HG02610 (cell line): ENCODE measurements at regions not wholly inside any gene's neighbourhood (a gene's known extent, or its start where the extent isn't known, plus 50 kb on each side); places are given as distances from the start of the nearest gene placed in this dataset.

ENCODE experiments used
- ATAC-seq: cut with Tn5 transposase; IDR thresholded peaks from one replicate; pipeline ENCODE4 v1.9.1; 2021; ENCODE audit warnings: mild to moderate bottlenecking, moderate library complexity; ENCODE audit not compliant: unreplicated experiment

DNA sequence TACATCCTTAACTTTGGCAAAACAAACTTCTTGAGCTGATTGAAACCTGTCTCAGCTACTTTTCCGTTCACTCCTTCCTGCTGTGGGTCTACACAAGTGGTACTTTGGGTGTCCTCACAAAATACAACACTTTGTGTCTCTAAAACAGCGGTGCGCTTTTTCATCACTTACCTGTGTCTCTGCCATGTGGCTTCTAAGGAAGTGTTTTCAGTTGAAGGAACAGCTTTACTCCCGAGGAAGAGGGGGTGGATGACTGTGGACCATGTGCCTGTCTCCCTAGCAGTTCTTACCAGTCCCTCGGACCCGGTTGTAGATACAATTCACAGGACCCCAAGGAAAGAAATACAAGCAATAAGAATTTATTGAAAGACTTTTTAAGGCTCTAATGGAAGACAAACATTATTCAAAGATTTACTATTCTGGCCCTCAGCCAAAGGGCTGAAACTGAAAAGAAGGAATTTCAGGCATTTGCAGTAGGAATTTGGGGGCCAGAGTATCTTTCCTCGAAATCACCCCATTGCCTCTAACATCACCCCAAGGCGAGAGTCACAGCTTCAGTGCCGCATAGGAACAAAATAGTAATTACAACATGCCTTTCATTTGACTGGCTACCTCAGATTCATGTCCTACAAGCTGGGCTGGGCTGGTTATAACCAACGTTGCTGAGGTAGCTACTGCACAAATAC is 246.3 kb downstream of the ACTR3B start:
- ATAC-seq = no peak

- no peak for ATAC-seq
These were observed 246.9 kb downstream of the ACTR3B start for GRCh38 chr7:153006452-153006851.

DNA sequence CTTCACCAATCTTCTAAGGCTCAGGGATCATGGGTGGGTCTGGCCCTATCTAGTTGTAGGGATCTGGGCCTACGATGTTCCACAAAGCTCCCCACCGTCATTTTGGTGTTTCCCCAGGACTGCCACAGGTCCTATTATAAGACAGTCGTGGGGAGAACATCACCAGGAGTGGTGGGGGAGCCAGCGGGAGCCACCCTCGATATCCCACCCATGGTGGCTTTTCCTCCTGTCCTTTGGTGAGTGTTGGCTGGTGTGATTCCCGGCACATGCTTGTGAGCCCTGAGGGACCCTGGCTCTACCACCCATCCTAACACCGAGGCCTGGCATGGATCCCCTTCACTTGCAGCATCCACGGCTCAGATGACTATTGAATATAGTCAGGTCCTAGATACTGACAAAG is 247.4 kb downstream of the ACTR3B start:
- ATAC-seq = no peak

- no peak for ATAC-seq
These were observed 250.9 kb downstream of the ACTR3B start for GRCh38 chr7:153010416-153010815.

DNA sequence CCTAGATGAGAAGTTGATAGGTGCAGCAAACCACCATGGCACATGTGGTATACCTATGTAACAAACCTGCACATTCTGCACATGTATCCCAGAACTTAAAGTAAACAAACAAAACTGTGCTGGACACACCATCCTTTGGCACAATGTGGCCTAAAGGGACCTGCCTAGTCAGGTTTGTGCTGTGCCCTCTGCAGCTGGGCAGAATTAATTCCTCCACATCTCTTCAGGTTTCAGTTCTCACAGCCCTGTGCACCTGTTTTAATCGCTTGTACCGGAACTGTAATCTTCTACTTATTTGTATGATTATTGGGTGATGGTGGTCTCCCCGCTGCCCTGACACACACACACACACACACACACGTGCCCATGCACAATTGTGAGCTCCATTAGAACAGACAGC is 252.7 kb downstream of the ACTR3B start:
- ATAC-seq = no peak

GRCh38 chr7:153017223-153017622 is 257.7 kb downstream of the ACTR3B start:
- no peak for ATAC-seq

DNA sequence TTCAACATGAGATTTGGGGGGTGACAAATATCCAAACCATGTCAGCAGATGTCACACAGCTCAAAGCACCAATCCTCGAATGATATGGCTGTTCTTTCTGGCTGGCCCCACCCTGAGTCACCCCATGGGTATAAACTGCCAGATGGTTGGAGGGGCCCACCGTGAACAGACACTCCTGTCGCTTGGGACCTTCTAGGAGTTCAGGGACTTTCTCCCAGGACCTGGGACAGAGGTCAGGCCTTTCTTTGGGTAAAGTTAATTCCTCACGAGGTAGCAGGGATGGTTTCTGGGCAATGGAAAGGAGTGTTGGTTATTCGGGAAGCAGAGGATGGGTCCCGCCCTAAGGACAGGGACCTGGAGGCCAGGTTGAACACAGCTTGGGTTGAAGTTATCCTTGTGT is 262.0 kb downstream of the ACTR3B start:
- ATAC-seq = no peak

- no peak for ATAC-seq
These were observed 263.1 kb downstream of the ACTR3B start for GRCh38 chr7:153022475-153023193.

DNA sequence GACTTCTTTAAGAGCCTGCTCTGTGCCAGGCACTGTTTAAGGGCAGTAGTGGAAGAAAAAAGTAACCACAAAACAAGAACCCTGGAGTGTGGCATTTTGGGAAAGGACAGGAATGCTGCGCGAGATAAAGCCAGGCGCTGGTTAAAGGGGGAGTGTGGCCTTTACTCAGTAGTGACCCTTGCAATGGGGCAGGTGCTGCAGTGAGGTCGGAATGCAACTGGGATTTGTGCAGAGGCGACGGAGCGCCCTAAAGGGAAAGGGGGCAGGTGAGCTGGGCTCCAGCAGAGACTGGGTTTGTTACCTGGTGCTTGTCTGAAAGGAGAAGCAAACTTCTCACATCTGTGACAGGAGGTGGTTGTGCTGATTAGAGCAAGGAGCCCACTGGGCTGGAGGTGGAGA is 263.6 kb downstream of the ACTR3B start:
- no peak for ATAC-seq

- ATAC-seq = no peak
These were observed 267.7 kb downstream of the ACTR3B start for GRCh38 chr7:153027210-153027609.

DNA sequence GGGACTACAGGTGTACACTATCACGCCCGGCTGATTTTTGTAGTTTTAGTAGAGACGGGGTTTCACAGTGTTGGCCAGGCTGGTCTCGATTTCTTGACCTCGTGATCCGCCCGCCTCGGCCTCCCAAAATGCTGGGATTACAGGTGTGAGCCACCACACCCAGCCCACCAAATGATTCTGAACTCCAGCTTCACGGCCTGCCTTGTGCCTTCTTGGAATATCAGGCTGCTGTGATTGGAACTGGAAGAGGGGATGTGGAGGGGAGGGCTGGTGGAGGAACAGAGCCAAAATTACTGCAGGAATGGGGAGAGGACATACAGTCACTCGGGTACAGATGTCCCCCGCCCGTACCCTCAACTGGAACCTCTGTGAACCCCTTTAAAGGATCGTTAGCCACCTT is 268.4 kb downstream of the ACTR3B start:
- ATAC-seq = no peak

GRCh38 chr7:153030976-153031375 is 271.4 kb downstream of the ACTR3B start:
- no peak for ATAC-seq

GRCh38 chr7:153034791-153035190 is 275.2 kb downstream of the ACTR3B start:
- no peak for ATAC-seq

DNA sequence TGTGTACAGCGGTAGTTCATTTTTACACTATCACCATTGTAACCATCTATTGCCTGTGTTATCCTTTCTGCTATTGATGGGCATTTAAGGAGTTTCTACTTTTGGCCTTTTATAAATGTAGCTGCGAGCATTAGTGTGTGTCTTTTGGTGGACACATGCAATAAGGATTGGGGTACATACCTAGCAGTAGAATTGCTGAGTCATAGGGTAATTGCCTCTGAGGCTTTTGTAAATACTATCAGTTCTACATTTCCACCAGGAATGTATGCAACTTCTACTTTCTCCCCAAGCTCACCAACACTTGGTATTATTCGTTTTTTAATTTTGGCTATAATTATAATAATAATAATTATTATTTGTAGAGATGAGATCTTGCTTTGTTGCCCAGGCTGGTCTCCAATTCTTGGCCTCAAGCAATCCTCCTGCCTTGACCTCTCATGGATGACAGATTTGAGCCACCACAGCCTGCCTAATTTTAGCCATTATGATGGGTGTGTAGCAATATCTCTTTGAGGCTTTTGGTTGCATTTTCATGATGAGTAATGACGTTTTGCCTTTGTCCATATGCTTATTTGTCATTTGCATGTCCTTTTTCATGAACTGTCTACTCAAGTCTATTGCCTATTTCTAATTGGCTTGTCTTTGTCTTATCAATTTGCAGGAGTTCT is 277.0 kb downstream of the ACTR3B start:
- ATAC-seq = no peak

DNA sequence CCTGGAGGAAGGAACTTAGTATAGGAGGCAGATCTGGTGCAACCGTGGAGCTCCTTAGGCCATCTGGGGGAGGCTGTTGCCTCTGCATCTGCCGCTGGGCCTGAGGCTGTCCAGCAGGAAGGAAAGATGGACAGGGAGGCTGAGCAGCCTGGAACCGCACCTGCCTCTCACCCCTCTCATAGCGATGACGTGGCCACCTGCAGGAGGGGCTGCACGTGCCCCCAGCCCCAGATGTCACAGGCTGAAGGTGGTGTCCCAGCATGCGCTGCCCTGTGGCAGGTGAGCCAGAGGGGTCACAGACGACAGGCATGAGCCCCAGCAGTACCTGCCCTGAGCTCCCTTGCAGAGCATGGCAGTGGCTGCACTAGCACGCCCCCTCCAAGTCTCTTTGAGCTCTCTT is 283.9 kb downstream of the ACTR3B start:
- no peak for ATAC-seq

DNA sequence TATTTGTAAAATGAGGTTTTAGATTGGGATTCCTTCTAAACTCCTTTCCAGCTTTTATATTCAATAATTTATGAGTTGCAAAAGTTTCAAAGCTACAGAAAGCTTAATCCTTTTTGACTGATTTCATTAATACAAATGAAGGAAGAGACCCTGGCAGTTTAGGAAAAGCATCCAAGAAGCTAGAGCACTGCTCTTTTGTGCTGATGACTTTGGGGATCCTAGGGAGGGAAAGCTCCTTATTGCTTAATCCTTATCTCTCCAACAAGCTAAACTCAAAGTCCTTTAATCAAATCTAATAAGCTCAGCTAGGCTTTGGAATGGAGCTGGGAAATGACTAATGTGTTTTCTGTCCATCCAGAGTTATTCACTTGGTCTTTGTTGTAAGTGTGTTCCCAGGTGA is 285.4 kb downstream of the ACTR3B start:
- ATAC-seq = no peak

DNA sequence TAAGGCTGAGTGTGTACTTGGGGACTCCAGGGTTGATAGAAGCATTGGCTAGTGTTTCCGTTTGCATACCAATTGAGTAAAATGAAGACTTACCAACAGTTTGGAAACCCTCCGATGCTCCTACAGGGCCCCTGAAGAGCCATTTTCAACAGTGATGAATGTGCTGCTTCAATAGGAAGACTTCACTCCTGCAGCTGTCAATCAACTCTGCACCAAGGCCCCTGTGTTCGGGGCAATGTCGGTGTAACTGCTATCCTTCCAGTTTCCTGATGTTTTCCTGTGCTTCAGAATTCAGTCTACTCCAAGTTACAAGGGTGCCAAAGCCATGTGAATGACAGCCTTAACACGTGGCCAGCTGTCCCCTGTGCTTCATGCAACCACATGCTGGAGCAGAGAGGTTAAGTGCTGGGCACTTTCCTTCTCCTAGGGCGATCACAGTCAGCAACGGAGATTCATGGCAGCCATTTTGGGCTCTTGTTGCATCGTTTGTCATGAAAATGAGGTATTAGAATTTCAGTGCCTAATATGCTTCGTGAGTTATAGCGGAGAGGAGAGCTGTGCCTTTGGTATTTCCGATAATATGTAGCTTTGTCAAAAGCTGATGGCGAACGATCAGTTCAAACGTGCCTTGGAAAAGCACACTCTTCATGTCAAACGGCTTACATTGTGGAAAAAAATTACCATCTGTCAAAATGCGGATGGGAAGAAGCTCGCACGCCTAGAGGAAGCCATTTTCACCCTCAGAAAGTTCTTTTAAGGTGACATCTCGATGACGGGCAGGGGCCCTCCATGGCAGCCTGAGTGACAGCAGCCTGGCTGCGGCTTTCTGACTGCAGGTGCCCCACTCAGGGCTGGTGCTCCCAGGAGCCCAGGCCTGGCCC is 287.8 kb downstream of the ACTR3B start:
- ATAC-seq = no peak

DNA sequence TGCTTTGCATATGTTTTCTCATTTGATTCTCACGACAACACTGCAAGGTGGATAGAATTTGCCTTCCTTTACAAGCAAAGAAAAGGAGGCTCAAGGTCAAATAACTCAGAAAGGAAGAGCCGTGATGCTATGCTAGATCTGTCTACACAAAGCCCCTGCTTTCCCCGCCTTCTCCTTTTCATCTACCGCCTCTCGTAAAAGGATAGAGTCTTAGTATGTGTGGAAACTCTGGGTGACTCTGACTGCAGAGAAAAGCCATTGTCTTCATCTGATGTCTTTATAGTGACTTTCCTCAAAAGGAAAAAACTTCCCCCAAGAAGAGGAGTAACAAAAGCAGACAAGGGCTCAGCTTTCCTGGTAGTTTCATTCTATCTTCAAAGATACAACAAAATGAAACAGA is 292.7 kb downstream of the ACTR3B start:
- no peak for ATAC-seq

DNA sequence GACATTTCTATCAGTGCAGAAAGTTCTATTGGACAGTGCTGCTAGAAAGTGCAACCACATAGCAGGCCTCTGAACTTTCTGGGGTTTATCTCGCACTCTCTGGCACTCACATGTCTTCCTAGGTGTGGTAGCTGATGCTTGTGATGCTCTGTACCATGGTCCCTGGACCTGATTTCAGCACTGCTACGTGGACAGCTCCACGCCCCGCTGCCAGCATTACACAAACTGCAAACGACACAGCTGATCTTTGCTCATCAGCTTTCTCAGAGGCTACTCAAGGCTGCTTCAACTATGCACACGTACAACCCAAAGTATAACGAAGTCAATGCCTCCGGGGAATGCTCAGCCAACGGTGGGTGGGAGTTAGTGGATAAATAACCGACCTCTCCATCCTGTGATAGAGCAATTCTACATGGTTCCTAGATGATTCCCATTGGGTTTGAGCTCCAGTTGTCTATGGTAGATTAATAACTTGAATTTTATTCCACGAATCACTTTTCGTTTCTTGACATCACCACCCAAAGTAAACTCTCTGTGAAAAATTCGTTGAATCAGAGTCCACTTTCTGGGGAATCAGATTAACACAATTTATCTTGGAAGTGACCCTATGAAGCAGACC is 302.5 kb downstream of the ACTR3B start:
- no peak for ATAC-seq

DNA sequence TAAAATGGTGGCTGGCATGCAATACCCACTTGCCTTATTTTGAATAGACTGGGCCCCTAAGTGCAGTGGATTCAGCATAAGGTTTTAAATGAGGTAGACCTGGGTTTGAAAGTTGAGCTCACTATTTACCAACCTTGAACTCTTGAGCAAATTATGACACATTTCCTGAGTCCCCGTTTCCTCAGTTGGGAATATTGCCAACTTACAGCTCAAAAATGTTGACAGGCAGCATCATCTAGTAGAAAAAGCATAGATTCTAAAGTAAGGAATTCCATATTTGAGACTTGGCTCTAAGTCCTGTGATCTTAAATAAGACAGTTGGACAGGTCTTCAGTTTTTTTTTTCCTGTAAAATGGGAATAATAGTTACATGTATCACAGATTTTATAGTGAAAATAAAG is 305.5 kb downstream of the ACTR3B start:
- ATAC-seq = no peak

DNA sequence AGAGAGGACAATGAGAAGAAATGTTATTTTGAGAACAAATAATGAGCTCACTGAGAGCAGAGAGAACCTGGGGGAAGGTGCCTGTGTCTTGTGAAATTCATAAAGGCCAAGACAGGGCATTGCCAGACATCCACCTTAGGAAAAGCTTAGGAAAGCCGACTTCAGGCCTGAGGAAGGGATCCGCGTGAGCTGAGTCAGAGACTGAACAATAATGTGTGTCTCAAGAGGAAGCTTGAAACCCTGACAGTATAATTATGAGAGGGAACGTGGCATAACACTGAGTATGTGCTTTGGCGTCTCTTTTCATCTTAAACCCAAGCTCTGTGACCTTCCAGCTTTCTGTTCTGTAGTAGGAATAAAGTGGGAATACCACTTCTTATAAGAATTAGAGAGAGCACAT is 307.2 kb downstream of the ACTR3B start:
- ATAC-seq = no peak
